Testis (tissue), 2 donors: ENCODE measurements at regions not wholly inside any gene's neighbourhood (a gene's known extent, or its start where the extent isn't known, plus 50 kb on each side); places are given as distances from the start of the nearest gene placed in this dataset.
A peak's percentile ranks its signal among the peaks of the same experiment; 100 is the strongest.
"Not testable (repeated sequence)": the region's sequence is repeated elsewhere in the genome, so short reads cannot be mapped to it uniquely, and the experiment has no call there.

Experiments used
- DNase-seq: peaks from one replicate; pipeline ENCODE4 v3.0.0-alpha.2; 2019
- H3K27ac ChIP-seq, 2 donors: fragments of 200-600 bp; sonication (generic); one replicate each; pipeline ENCODE4 v1.5.1; 2019
- H3K27me3 ChIP-seq: fragments of 200-600 bp; sonication (generic); one replicate; pipeline ENCODE4 v1.5.1; 2019
- H3K36me3 ChIP-seq: fragments of 200-600 bp; sonication (generic); one replicate; pipeline ENCODE4 v1.5.1; 2017; ENCODE audit warnings: low read depth; ENCODE audit errors: missing control alignments
- H3K4me1 ChIP-seq: fragments of 200-600 bp; sonication (generic); one replicate; pipeline ENCODE4 v1.5.1; 2019
- H3K4me3 ChIP-seq, 2 donors: fragments of 200-600 bp; sonication (generic); one replicate each; pipeline ENCODE4 v1.5.1; 2017 to 2019
- H3K9me3 ChIP-seq: fragments of 200-600 bp; sonication (generic); one replicate; pipeline ENCODE4 v1.5.1; 2017
- POLR2A ChIP-seq: fragments of 450-650 bp; IDR thresholded peaks from one replicate; pipeline ENCODE4 v1.6.1; 2017; ENCODE audit warnings: antibody characterized with exemption, mild to moderate bottlenecking, moderate library complexity
- WGBS, 2 donors: methylation state at CpG; one replicate each; pipeline ENCODE4 v1.1.5; 2018; 5-methylcytosine and 5-hydroxymethylcytosine counted together
- intact Hi-C: fragments of 100-400 bp; cut with DNase I; formaldehyde crosslinking; loops from one replicate; pipeline ENCODE4 v1.15.1; 2023; ENCODE audit warnings: low total_unique reads
- TF ChIP-seq, protein P1 (sequence below), 3 experiments: fragments of 450-650 bp in 2 of 3; fragments of 200-600 bp in 1 of 3; sonication (generic) in 1 of 3; IDR thresholded peaks; one replicate each; pipeline ENCODE4 v1.5.1; 2016 to 2019; ENCODE audit warnings: antibody characterized with exemption in 3 of 3, mild to moderate bottlenecking in 2 of 3, moderate library complexity in 1 of 3

DNA sequence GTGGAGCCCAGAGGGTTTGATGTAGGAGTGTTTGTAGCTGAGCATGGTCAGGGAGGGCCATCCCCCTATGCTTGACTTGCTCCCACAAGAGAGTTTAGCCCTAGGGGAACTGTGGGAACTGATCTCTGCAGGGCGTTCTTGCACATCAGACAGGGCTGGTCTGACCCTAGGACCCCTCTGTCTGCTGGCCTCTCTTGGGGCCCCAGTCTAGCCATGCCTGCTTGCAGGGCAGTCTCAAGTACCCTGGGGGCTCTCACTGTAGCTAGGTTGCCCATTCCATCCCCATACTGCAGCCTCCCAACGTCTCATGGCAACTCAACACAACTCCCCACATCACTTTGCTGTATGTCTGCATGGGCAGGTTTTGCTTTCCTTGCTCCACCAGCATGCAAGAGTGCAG lies 1250.7 kb upstream of the B3GALT2 start:
- TF ChIP-seq POLR2A = no peak
- TF ChIP-seq, protein P1, sequence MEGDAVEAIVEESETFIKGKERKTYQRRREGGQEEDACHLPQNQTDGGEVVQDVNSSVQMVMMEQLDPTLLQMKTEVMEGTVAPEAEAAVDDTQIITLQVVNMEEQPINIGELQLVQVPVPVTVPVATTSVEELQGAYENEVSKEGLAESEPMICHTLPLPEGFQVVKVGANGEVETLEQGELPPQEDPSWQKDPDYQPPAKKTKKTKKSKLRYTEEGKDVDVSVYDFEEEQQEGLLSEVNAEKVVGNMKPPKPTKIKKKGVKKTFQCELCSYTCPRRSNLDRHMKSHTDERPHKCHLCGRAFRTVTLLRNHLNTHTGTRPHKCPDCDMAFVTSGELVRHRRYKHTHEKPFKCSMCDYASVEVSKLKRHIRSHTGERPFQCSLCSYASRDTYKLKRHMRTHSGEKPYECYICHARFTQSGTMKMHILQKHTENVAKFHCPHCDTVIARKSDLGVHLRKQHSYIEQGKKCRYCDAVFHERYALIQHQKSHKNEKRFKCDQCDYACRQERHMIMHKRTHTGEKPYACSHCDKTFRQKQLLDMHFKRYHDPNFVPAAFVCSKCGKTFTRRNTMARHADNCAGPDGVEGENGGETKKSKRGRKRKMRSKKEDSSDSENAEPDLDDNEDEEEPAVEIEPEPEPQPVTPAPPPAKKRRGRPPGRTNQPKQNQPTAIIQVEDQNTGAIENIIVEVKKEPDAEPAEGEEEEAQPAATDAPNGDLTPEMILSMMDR (IDR thresholded peaks at IDR 0.05) = no peak

DNA sequence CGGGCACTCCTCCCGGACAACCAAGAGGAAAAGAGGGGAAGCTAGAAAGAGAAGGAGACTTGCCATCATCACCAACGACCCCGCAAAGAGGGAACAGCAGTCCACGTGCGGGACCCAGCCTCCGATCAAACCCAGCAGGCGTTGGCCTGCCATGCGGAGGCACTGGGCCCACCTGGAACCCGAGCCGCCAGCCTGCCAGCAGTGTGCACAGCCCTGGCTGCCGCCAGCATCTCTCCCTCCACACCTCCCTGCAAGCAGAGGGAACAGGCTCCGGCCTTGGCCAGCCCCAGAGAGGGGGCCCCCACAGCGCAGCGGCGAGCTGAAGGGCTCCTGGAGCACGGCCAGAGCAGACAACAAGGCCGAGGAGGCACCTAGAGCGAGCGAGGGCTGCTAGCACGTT lies 1244.7 kb upstream of the B3GALT2 start:
- TF ChIP-seq, protein P1 (IDR thresholded peaks at IDR 0.05) = no peak
- TF ChIP-seq POLR2A = no peak
- Histone ChIP-seq H3K27me3 (no peaks in the 10 kb centered on the region), H3K27ac (no peak overlapping the region), H3K4me3 (peak overlapping the region; percentile 31 to 50), H3K36me3 (no peaks in the 10 kb centered on the region), H3K4me1 (no peaks in the 10 kb centered on the region), H3K9me3 (no peaks in the 10 kb centered on the region)
- intact Hi-C loops = no loop called here
- 64 to 80% methylated on average over 3 to 21 of the region's 21 CpGs for WGBS, 2 donors
- DNase-seq = peak; percentile 16

More for the DNA sequence above, 1250.7 kb upstream of the B3GALT2 start:
- H3K4me3 ChIP-seq = no peak overlapping the region
- H3K27ac ChIP-seq = no peak overlapping the region
- H3K27me3 ChIP-seq = no peaks in the 10 kb centered on the region
- H3K36me3 ChIP-seq = no peaks in the 10 kb centered on the region
- no peak for DNase-seq
- intact Hi-C loops = no loop called here
- 84 to 95% methylated on average over 2 of the region's 2 CpGs for WGBS, 2 donors
- H3K9me3 ChIP-seq = no peaks in the 10 kb centered on the region
- H3K4me1 ChIP-seq = no peaks in the 10 kb centered on the region

DNA sequence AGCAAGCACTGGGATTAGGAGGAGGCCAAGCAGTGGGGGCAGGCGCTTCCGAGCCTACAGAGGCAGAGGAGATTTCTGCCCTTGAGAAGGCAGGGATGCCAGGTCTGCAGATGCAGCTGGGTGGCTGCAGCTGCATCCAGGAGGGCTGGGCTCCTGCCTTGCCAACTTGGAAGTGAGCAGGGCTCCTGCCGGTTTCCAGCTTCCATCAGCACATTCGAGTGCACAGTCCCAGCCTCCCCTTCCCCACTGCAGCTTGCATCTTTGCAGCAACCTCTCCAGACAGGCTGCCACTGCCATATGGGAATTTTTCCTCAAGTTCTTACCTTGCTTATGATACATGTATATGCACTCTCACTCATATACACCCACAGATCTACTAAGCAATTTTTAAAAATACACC lies 1234.3 kb upstream of the B3GALT2 start:
- 84% methylated on average over 4 of the region's 4 CpGs; no CpG with 5 or more reads in 1 of the 2 donors for WGBS, 2 donors
- Histone ChIP-seq H3K9me3 (no peaks in the 10 kb centered on the region), H3K4me1 (no peaks in the 10 kb centered on the region), H3K27ac (no peak overlapping the region), H3K36me3 (no peaks in the 10 kb centered on the region), H3K27me3 (no peaks in the 10 kb centered on the region), H3K4me3 (no peak overlapping the region)
- no peak for DNase-seq
- TF ChIP-seq, protein P1 (IDR thresholded peaks at IDR 0.05) = no peak
- TF ChIP-seq POLR2A = no peak
- intact Hi-C loops = no loop called here

DNA sequence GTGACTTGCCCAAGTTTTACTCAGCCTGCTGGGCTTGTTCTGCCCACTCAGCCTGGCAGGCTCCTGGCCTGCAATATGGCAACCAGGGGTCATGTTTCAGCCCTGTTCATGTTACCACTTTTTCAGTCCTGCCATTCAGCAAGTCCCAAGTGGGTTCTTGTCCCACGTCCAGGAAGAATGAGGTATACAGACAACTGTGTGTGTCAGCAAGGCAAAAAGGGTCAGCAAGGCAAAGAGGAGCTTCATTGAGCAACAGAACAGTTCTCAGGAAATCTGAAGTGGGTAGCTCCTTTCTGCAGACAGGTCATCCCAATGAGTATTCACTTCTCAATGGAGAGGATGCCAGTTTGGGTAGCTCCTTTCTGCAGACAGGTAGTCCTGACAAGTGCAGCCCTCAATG lies 1233.3 kb upstream of the B3GALT2 start:
- DNase-seq = no peak
- WGBS, 2 donors = 68 to 80% methylated on average over 1 of the region's 1 CpG
- TF ChIP-seq, protein P1 (IDR thresholded peaks at IDR 0.05) = no peak
- no peak for TF ChIP-seq POLR2A
- Histone ChIP-seq H3K4me3 (no peak overlapping the region), H3K4me1 (no peaks in the 10 kb centered on the region), H3K36me3 (no peaks in the 10 kb centered on the region), H3K27ac (no peak overlapping the region), H3K9me3 (no peaks in the 10 kb centered on the region), H3K27me3 (no peaks in the 10 kb centered on the region)
- intact Hi-C loops = no loop called here

DNA sequence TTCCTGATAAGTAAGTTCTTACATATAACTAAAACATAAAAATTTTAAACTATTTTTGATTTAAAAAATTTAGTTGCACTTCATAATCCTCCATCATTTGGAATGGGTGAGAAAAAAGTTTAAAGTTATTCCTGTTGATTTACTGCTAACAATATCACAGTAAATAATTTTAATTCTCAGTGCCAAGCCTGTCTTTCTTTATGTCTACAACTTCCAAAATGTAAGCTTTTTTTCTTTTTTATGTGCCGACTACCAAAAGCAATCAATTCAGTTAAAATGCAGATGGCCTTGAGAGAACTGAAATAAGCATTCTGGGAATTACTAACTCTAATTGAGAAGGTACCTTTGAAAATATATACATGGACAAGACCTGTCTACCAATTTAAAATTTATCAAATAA lies 1224.3 kb upstream of the B3GALT2 start:
- H3K27me3 ChIP-seq = no peaks in the 10 kb centered on the region
- no peak for DNase-seq
- no peaks in the 10 kb centered on the region for H3K4me1 ChIP-seq
- intact Hi-C loops = no loop called here
- no peak overlapping the region for H3K4me3 ChIP-seq
- H3K9me3 ChIP-seq = no peaks in the 10 kb centered on the region
- 41 to 78% methylated on average over 1 of the region's 1 CpG for WGBS, 2 donors
- no peaks in the 10 kb centered on the region for H3K36me3 ChIP-seq
- TF ChIP-seq, protein P1 (IDR thresholded peaks at IDR 0.05) = no peak
- TF ChIP-seq POLR2A = no peak
- no peak overlapping the region for H3K27ac ChIP-seq

DNA sequence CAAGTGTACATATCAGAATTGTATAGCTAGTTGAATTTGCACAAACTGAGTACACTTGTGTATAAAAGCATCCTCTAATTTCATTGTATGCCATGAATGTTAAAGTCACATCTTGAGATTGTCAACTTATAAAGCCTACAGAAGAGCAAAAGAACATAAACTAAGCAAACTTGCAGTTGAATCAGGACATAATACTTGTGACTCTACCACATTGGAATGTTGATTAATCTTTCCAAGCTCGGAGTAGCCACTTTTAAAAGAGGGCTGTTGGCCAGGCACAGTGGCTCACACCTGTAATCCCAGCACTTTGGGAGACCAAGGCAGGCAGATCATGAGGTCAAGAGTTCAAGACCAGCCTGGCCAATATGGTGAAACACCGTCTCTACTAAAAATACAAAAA lies 1220.8 kb upstream of the B3GALT2 start:
- H3K4me1 ChIP-seq, H3K9me3 ChIP-seq, intact Hi-C loops, DNase-seq, H3K27me3 ChIP-seq, H3K36me3 ChIP-seq, H3K27ac ChIP-seq, H3K4me3 ChIP-seq: not testable (repeated sequence)
- 46 to 63% methylated on average over 2 of the region's 2 CpGs for WGBS, 2 donors
